ENCODE measurements at regions not wholly inside any gene's neighbourhood (a gene's known extent, or its start where the extent isn't known, plus 50 kb on each side); places are given as distances from the start of the nearest gene placed in this dataset.
"Not testable (repeated sequence)": the region's sequence is repeated elsewhere in the genome, so short reads cannot be mapped to it uniquely, and the experiment has no call there.

- Mint-ChIP-seq H3K27me3 (ENCODE audit: low read depth) (no peaks in the 10 kb centered on the region), H3K4me3 (no peak overlapping the region), H3K27ac (no peak overlapping the region), H3K36me3 (no peaks in the 10 kb centered on the region), H3K9me3 (no peaks in the 10 kb centered on the region), H3K4me1 (peaks cover 10% of the 10 kb centered on the region)
- ATAC-seq (no peak), DNase-seq (ENCODE audit: low spot score) (no peak)
- CTCF ChIA-PET, result no interaction called here
- no peak for TF ChIP-seq ZNF532 (CRISPR knock-in tag; IDR thresholded peaks at IDR 0.05; ENCODE audit: borderline replicate concordance)
- no peak for TF ChIP-seq NR2C2 (CRISPR knock-in tag; IDR thresholded peaks at IDR 0.05)
- TF ChIP-seq ZNF423 (CRISPR knock-in tag; IDR thresholded peaks at IDR 0.05), result no peak
- no peak for TF ChIP-seq PREB (CRISPR knock-in tag; IDR thresholded peaks at IDR 0.05; ENCODE audit: borderline replicate concordance)
- no peak for TF ChIP-seq EMX1 (CRISPR knock-in tag; IDR thresholded peaks at IDR 0.05)
- TF ChIP-seq AR (CRISPR knock-in tag; IDR thresholded peaks at IDR 0.05), result no peak
- no peak for TF ChIP-seq IRF1 (CRISPR knock-in tag; IDR thresholded peaks at IDR 0.05)
- POLR2A ChIA-PET, result no interaction called here
Observed at GRCh38 chrX:13376857-13377549, 57.1 kb upstream of the ATXN3L start.

- CTCF ChIA-PET; H3K27me3 Mint-ChIP-seq (ENCODE audit: low read depth); H3K36me3 Mint-ChIP-seq; H3K9me3 Mint-ChIP-seq; POLR2A ChIA-PET; DNase-seq (ENCODE audit: low spot score); H3K27ac Mint-ChIP-seq; H3K4me3 Mint-ChIP-seq; ATAC-seq: not testable (repeated sequence)
- peaks cover 15% of the 10 kb centered on the region for H3K4me1 Mint-ChIP-seq
Observed at GRCh38 chrX:13375596-13375995, 55.7 kb upstream of the ATXN3L start.

- Mint-ChIP-seq H3K27ac (no peak overlapping the region), H3K27me3 (ENCODE audit: low read depth) (no peaks in the 10 kb centered on the region), H3K36me3 (no peaks in the 10 kb centered on the region), H3K4me1 (peaks cover 21% of the 10 kb centered on the region), H3K9me3 (no peaks in the 10 kb centered on the region), H3K4me3 (no peak overlapping the region)
- ATAC-seq (no peak), DNase-seq (ENCODE audit: low spot score) (no peak)
- ChIA-PET CTCF (interaction anchor here (1.3 kb wide), 1 partner anchor 428 kb away, joined by 3 read pairs; no protein-coding TSS in a partner anchor), POLR2A (no interaction called here)
- TF ChIP-seq ZBTB21 (CRISPR knock-in tag; IDR thresholded peaks at IDR 0.05; ENCODE audit: borderline replicate concordance), result no peak
- no peak for TF ChIP-seq ZNF138 (CRISPR knock-in tag; conservative IDR thresholded peaks at IDR 0.05)
- TF ChIP-seq USF1 (CRISPR knock-in tag; IDR thresholded peaks at IDR 0.05), result no peak
- no peak for TF ChIP-seq SMAD3 (CRISPR knock-in tag; IDR thresholded peaks at IDR 0.05; ENCODE audit: borderline replicate concordance)
- TF ChIP-seq ZNF671 (CRISPR knock-in tag; IDR thresholded peaks at IDR 0.05), result no peak
- TF ChIP-seq ZNF219 (CRISPR knock-in tag; IDR thresholded peaks at IDR 0.05; ENCODE audit: borderline replicate concordance), result no peak
- TF ChIP-seq HMGA2 (CRISPR knock-in tag; IDR thresholded peaks at IDR 0.05), result no peak
Observed at GRCh38 chrX:13374364-13374763, 54.5 kb upstream of the ATXN3L start.
